Caco-2 (cell line): ENCODE measurements at regions not wholly inside any gene's neighbourhood (a gene's known extent, or its start where the extent isn't known, plus 50 kb on each side); places are given as distances from the start of the nearest gene placed in this dataset.

Source experiments
- BruUV-seq: library from RNA; stranded (reverse); fragments of 400-500 nt; replicated peaks from 2 replicates; lab custom pipeline; 2021; lab: Mats Ljungman, UMichigan
- CTCF ChIA-PET: fragments of 300-600 bp; sonication (Branson Sonifier 250); formaldehyde crosslinking; loops from one replicate; lab custom pipeline; 2022; ENCODE audit warnings: antibody characterized with exemption; lab: Charles Lee
- POLR2A ChIA-PET: fragments of 300-600 bp; sonication (Branson Sonifier 250); formaldehyde crosslinking; loops from one replicate; lab custom pipeline; 2022; ENCODE audit warnings: antibody characterized with exemption; lab: Charles Lee
- DNase-seq, 2 experiments: peaks; one replicate each; pipeline versions ENCODE4 v3.0.0 to v3.0.0-alpha.2; 2020 to 2022
- H3K27me3 ChIP-seq: replicated peaks from 2 replicates; pipeline ENCODE4 v1.6.0; 2011; ENCODE audit warnings: low read length; ENCODE audit not compliant: control insufficient read depth, insufficient read depth
- H3K36me3 ChIP-seq: 2 replicates; pipeline ENCODE4 v1.5.1; 2011; ENCODE audit warnings: low read length; ENCODE audit not compliant: control insufficient read depth, insufficient read depth
- H3K4me1 ChIP-seq: fragments of 250-450 bp; sonication (Bioruptor Pico); 2 replicates; pipeline ENCODE4 v1.5.1; 2020; ENCODE audit warnings: mild to moderate bottlenecking
- H3K4me3 ChIP-seq: 2 replicates; pipeline ENCODE4 v1.5.1; 2011; ENCODE audit warnings: low read depth, mild to moderate bottlenecking, control low read depth, low read length
- H3K9me3 ChIP-seq: fragments of 250-450 bp; sonication (Bioruptor Pico); 2 replicates; pipeline ENCODE4 v1.5.1; 2020; ENCODE audit warnings: mild to moderate bottlenecking, moderate library complexity
- H3K27ac Mint-ChIP-seq: one replicate; pipeline ENCODE4 v1.8.0; 2022; ENCODE audit warnings: mixed read lengths; ENCODE audit not compliant: unreplicated experiment
- H3K27me3 Mint-ChIP-seq: one replicate; pipeline ENCODE4 v1.8.0; 2022; ENCODE audit warnings: mixed read lengths; ENCODE audit not compliant: insufficient read depth, unreplicated experiment
- H3K36me3 Mint-ChIP-seq: one replicate; pipeline ENCODE4 v1.8.0; 2022; ENCODE audit warnings: mild to moderate bottlenecking, mixed read lengths; ENCODE audit not compliant: insufficient read depth, unreplicated experiment
- H3K4me1 Mint-ChIP-seq: one replicate; pipeline ENCODE4 v1.8.0; 2022; ENCODE audit warnings: low read depth, mixed read lengths; ENCODE audit not compliant: unreplicated experiment
- H3K4me3 Mint-ChIP-seq: one replicate; pipeline ENCODE4 v1.8.0; 2022; ENCODE audit warnings: mild to moderate bottlenecking, moderate library complexity, mixed read lengths; ENCODE audit not compliant: unreplicated experiment
- H3K9me3 Mint-ChIP-seq: one replicate; pipeline ENCODE4 v1.8.0; 2022; ENCODE audit warnings: mixed read lengths; ENCODE audit not compliant: unreplicated experiment
- intact Hi-C: fragments of 100-400 bp; cut with micrococcal nuclease; formaldehyde crosslinking; loops from one replicate; pipeline ENCODE4 v1.10.0; 2022; ENCODE audit not compliant: unreplicated experiment
- TF ChIP-seq, protein P1 (sequence below), 2 experiments: fragments of 200-600 bp in 1 of 2; IDR thresholded peaks; 1 replicate in 1 of 2; 2 replicates in 1 of 2; pipeline versions ENCODE4 v1.5.1 to v1.8.0; 2011 to 2022; ENCODE audit warnings: antibody characterized with exemption in 1 of 2, control low read depth in 1 of 2, inconsistent platforms in 1 of 2, low read depth in 1 of 2, low read length in 1 of 2, mild to moderate bottlenecking in 1 of 2, moderate library complexity in 1 of 2; ENCODE audit not compliant: insufficient read depth in 1 of 2, severe bottlenecking in 1 of 2, unreplicated experiment in 1 of 2

DNA sequence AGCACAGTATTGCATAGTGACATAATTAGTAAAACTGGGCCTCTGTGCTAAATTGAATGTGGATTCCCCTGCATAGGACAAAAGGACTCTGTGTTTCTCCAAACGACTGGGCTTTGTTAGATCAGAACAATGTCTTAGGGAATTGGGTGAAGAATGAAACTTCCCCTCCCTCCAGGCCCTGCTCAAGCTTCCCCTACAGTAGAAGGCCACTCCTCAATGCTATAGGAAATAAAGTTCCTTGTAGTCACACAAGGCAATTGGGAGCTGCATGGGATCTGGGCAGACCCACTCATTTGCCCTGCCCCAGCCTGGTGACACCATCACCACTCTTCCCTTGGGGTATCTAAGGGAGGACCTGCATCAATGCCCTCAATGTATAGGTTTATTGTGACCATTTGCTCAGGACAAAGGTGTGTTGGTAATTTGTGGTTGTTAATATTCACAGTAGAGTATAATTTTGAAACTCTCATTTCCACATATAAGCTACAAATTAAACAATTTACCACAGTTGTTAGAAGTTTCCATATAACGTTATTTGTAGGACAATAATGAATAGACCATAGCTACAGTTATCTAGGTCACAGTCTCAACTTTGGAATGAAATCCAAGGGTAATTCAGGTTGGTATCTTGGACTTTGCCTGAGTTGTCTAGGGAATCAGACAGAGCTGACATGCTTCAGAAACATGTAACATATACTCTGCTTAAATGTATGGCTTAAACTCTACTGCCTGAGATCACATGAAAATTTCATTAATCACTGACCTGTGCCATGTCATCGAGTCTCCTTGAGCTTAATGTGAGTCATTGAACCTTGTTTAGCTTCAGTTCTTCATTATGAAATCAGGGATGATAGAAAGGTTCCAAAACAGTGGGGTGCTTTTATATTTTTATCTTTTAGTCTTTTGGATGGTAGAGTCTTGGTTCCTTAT lies 64.8 kb upstream of the DARS1 start:
- ChIA-PET CTCF (no interaction called here), POLR2A (no interaction called here)
- DNase-seq = no peak
- Mint-ChIP-seq H3K4me1 (no peaks in the 10 kb centered on the region), H3K27me3 (peaks cover 3% of the 10 kb centered on the region), H3K9me3 (no peaks in the 10 kb centered on the region), H3K27ac (no peak overlapping the region), H3K4me3 (no peak overlapping the region), H3K36me3 (no peaks in the 10 kb centered on the region)
- no peaks in the 10 kb centered on the region for H3K27me3 ChIP-seq
- no peaks in the 10 kb centered on the region for H3K9me3 ChIP-seq
- H3K4me1 ChIP-seq = no peaks in the 10 kb centered on the region
- no TSS peak for BruUV-seq
- no peaks in the 10 kb centered on the region for H3K36me3 ChIP-seq
- TF ChIP-seq, protein P1, sequence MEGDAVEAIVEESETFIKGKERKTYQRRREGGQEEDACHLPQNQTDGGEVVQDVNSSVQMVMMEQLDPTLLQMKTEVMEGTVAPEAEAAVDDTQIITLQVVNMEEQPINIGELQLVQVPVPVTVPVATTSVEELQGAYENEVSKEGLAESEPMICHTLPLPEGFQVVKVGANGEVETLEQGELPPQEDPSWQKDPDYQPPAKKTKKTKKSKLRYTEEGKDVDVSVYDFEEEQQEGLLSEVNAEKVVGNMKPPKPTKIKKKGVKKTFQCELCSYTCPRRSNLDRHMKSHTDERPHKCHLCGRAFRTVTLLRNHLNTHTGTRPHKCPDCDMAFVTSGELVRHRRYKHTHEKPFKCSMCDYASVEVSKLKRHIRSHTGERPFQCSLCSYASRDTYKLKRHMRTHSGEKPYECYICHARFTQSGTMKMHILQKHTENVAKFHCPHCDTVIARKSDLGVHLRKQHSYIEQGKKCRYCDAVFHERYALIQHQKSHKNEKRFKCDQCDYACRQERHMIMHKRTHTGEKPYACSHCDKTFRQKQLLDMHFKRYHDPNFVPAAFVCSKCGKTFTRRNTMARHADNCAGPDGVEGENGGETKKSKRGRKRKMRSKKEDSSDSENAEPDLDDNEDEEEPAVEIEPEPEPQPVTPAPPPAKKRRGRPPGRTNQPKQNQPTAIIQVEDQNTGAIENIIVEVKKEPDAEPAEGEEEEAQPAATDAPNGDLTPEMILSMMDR (IDR thresholded peaks at IDR 0.05; ENCODE audit: insufficient read depth in 1 of 2, low read depth in 1 of 2, low read length in 1 of 2, severe bottlenecking in 1 of 2, unreplicated experiment in 1 of 2) = no peak
- intact Hi-C loops = no loop called here
- no peak overlapping the region for H3K4me3 ChIP-seq

GRCh38 chr2:136049011-136049742 lies 63.8 kb upstream of the DARS1 start:
- no peaks in the 10 kb centered on the region for H3K36me3 ChIP-seq
- H3K27me3 ChIP-seq = no peaks in the 10 kb centered on the region
- H3K4me1 ChIP-seq = no peaks in the 10 kb centered on the region
- ChIA-PET POLR2A (no interaction called here), CTCF (no interaction called here)
- TF ChIP-seq, protein P1 (IDR thresholded peaks at IDR 0.05; ENCODE audit: insufficient read depth in 1 of 2, low read depth in 1 of 2, low read length in 1 of 2, severe bottlenecking in 1 of 2, unreplicated experiment in 1 of 2) = no peak
- H3K9me3 Mint-ChIP-seq = no peaks in the 10 kb centered on the region
- no peak for DNase-seq
- H3K9me3 ChIP-seq = no peaks in the 10 kb centered on the region
- no peaks in the 10 kb centered on the region for H3K36me3 Mint-ChIP-seq
- H3K27ac Mint-ChIP-seq = no peak overlapping the region
- no peak overlapping the region for H3K4me3 Mint-ChIP-seq
- H3K4me3 ChIP-seq = no peak overlapping the region
- no peaks in the 10 kb centered on the region for H3K4me1 Mint-ChIP-seq
- intact Hi-C loops = no loop called here
- no TSS peak for BruUV-seq
- H3K27me3 Mint-ChIP-seq = no peaks in the 10 kb centered on the region

DNA sequence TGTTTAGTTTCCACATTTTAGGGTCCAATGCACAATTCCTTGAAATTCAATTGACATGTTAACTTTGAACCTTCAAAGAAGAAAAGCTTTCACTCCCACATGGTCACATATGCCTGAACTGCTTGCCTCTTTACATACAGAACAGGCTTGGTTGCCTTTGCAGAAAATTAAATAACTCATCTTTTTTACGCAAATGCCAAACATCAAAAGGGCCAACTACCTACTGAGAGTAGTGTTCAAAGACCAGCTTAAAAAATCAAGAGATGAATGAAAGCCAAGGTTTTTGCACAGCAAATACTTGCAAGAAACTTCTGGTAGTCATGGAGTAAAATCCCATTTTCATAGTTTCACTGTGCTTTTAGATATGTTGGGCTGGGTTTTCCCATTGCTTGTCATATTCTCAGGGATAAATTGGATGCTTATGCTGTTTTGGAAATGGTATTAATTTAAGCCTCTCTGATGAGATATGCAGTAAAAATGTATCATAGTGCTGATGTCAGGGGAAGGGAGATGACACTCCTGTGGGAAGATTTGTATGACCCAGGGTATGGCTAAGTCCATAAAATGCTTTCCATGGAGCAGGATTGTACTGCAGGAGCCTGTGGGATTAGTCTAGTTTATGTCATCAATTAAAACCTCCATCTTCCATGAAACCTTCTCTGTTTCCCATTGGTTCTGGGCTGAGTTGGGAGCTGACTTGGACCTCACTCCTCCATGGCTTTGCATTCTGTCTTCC lies 60.6 kb upstream of the DARS1 start:
- CTCF ChIA-PET = no interaction called here
- Mint-ChIP-seq H3K27me3 (no peaks in the 10 kb centered on the region), H3K27ac (no peak overlapping the region), H3K4me3 (no peak overlapping the region), H3K4me1 (no peaks in the 10 kb centered on the region), H3K36me3 (no peaks in the 10 kb centered on the region), H3K9me3 (no peaks in the 10 kb centered on the region)
- DNase-seq = no peak
- Histone ChIP-seq H3K9me3 (no peaks in the 10 kb centered on the region), H3K27me3 (no peaks in the 10 kb centered on the region), H3K4me1 (no peaks in the 10 kb centered on the region), H3K4me3 (no peak overlapping the region), H3K36me3 (no peaks in the 10 kb centered on the region)
- intact Hi-C loops = no loop called here
- BruUV-seq = no TSS peak
- TF ChIP-seq, protein P1 (IDR thresholded peaks at IDR 0.05; ENCODE audit: insufficient read depth in 1 of 2, low read depth in 1 of 2, low read length in 1 of 2, severe bottlenecking in 1 of 2, unreplicated experiment in 1 of 2) = no peak
- POLR2A ChIA-PET = no interaction called here
